ENCODE measurements at regions not wholly inside any gene's neighbourhood (a gene's known extent, or its start where the extent isn't known, plus 50 kb on each side); places are given as distances from the start of the nearest gene placed in this dataset.

- no peak for DNase-seq (ENCODE audit: low read depth in 1 of 2, low spot score in 2 of 2)
- ChIA-PET POLR2A (ENCODE audit: partially characterized antibody) (no interaction called here), CTCF (ENCODE audit: partially characterized antibody) (interaction anchor here (1.4 kb wide), 1 partner anchor 55 kb away, joined by 3 read pairs; no protein-coding TSS in a partner anchor)
- 92% methylated on average over 1 of the region's 1 CpG; no CpG with 5 or more reads in 1 of the 2 experiments for WGBS, 2 experiments (ENCODE audit: extremely low coverage in 1 of 2, insufficient coverage in 1 of 2, insufficient read length in 1 of 2, insufficient replicate concordance in 2 of 2, low coverage in 1 of 2, low lambda C conversion rate in 2 of 2, missing lambda C conversion rate in 1 of 2)
- H3K4me1 ChIP-seq (replicated peaks in 1 of 4; ENCODE audit: control insufficient read depth in 3 of 4, insufficient read depth in 4 of 4, low read length in 3 of 4): no peaks in the 10 kb centered on the region
- H2BK5ac ChIP-seq (ENCODE audit: low read depth, low read length): no peak overlapping the region
- no peak overlapping the region for H4K91ac ChIP-seq (replicated peaks; ENCODE audit: insufficient read length, low read length)
- H3K56ac ChIP-seq (replicated peaks; ENCODE audit: insufficient read length, low read depth, low read length): no peak overlapping the region
- no peak overlapping the region for H4K8ac ChIP-seq (ENCODE audit: extremely low read depth, insufficient read depth, low read length)
- no peaks in the 10 kb centered on the region for H3K9me3 ChIP-seq (ENCODE audit: insufficient read depth in 2 of 2, low read depth in 1 of 2, low read length in 1 of 2)
- no peak for FAIRE-seq
- H3K79me1 ChIP-seq (ENCODE audit: low read depth, low read length): no peaks in the 10 kb centered on the region
- H3K36me3 ChIP-seq (ENCODE audit: control insufficient read depth in 2 of 4, insufficient read depth in 4 of 4, low read length in 3 of 4): no peaks in the 10 kb centered on the region
- no peak overlapping the region for H3K4ac ChIP-seq (replicated peaks; ENCODE audit: insufficient read length, low read depth, low read length)
- H4K20me1 ChIP-seq (replicated peaks in 1 of 2; ENCODE audit: control insufficient read depth in 1 of 2, insufficient read depth in 2 of 2, low read length in 2 of 2): no peaks in the 10 kb centered on the region
- no peak overlapping the region for H3K9ac ChIP-seq (replicated peaks in 1 of 4; ENCODE audit: extremely low read depth in 1 of 4, low read depth in 3 of 4, low read length in 3 of 4)
- H2AK5ac ChIP-seq (ENCODE audit: low read depth, low read length): no peak overlapping the region
- H4K5ac ChIP-seq (ENCODE audit: insufficient read length, low read depth, low read length): no peak overlapping the region
- no peak overlapping the region for H3K14ac ChIP-seq (ENCODE audit: insufficient read length)
- no peak overlapping the region for H2AFZ ChIP-seq (ENCODE audit: low read length)
- H2BK20ac ChIP-seq (ENCODE audit: low read length): no peak overlapping the region
- H2BK15ac ChIP-seq (ENCODE audit: low read length): no peak overlapping the region
- no peak overlapping the region for H2BK12ac ChIP-seq (ENCODE audit: low read depth, low read length)
- TF ChIP-seq ZNF274 (IDR thresholded peaks at IDR 0.05; ENCODE audit: borderline replicate concordance, extremely low read depth, low read length) (no peak), KDM4A (IDR thresholded peaks at IDR 0.05; ENCODE audit: low read depth, low read length, severe bottlenecking) (no peak), MAX (IDR thresholded peaks at IDR 0.05) (no peak), RBBP5 (IDR thresholded peaks at IDR 0.05; ENCODE audit: borderline replicate concordance, low read depth, low read length) (no peak), SIN3A (conservative IDR thresholded peaks at IDR 0.05 in 1 of 2, IDR thresholded peaks at IDR 0.05 in 1 of 2; ENCODE audit: low read depth in 1 of 2, low read length in 2 of 2) (no peak), JUN (IDR thresholded peaks at IDR 0.05; ENCODE audit: low read depth, low read length) (no peak), POLR2AphosphoS5 (IDR thresholded peaks at IDR 0.05; ENCODE audit: low read depth, low read length) (no peak)
- H3K79me2 ChIP-seq (ENCODE audit: control insufficient read depth in 1 of 2, insufficient read depth in 2 of 2, low read length in 2 of 2): no peaks in the 10 kb centered on the region
- H3K27ac ChIP-seq (ENCODE audit: low read depth, low read length): no peak overlapping the region
- H3K4me3 ChIP-seq (ENCODE audit: extremely low read depth in 1 of 4, insufficient read depth in 2 of 4, low read depth in 3 of 4, low read length in 4 of 4): no peak overlapping the region
- H3K18ac ChIP-seq (ENCODE audit: extremely low read depth, low read length): no peak overlapping the region
- H3K27me3 ChIP-seq (replicated peaks in 1 of 4; ENCODE audit: control insufficient read depth in 3 of 4, extremely low read depth in 1 of 4, insufficient read depth in 3 of 4, low read length in 3 of 4): no peaks in the 10 kb centered on the region
- no peak overlapping the region for H3K23ac ChIP-seq (ENCODE audit: insufficient read length)
- H3K23me2 ChIP-seq (ENCODE audit: low read depth, low read length): no peaks in the 10 kb centered on the region
- no peak overlapping the region for H2BK120ac ChIP-seq (replicated peaks; ENCODE audit: low read depth, low read length)
- H3K4me2 ChIP-seq (ENCODE audit: insufficient read depth in 1 of 2, low read depth in 2 of 2, low read length in 2 of 2): no peak overlapping the region
Measured at GRCh38 chr6:120954111-120954510, 380.2 kb downstream of the TBC1D32 start.
